ENCODE measurements at regions not wholly inside any gene's neighbourhood (a gene's known extent, or its start where the extent isn't known, plus 50 kb on each side); places are given as distances from the start of the nearest gene placed in this dataset.

DNA sequence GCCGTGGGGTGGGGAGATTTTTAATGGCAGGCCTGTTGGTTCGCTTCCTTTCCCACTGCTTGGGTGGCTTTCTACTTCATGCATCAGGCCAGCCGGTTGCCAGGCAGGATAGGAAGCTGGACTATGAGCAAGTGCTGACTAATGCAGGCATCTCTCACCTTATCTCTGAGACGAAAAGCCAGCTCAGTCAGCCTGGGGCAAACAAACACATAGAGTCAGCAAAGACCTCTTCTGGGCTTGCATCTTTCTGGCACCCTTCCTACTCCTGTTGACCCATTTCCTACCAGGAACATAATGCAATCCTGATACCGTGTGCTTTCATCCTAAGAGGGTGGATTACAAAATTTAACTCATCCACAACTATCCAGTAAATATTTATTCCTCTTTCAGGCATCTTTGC is 416.6 kb upstream of the MEX3C start:
- DNase-seq = no peak

DNA sequence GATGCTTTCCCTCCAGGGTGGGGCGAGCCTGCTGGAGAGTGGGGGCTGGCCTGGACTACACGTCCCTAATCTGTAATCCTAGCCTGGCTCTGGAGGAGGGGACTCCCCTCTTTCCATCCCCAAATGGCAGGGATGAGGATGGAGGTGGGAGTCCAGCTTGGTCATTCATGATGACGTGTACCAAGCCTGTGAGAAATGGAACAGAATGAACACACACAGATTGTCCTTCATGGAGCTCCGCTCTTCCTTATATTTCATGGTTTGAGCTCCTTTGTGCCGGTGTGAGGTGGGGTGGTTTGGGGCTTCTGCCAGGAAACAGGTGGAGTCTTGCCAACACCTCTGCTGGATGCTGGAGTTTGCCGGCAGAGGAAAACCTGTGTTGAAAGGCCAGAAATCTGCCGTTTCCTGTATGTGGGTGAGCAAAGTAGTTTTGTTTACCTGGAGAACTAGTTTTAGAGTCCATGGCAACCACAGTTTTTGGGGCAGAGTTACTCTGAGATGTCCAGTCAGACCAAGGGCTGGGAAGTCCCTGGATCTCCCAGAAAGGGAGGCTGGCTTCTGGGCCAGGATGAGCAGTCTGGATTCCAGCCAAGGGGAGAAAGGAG is 417.6 kb upstream of the MEX3C start:
- no peak for DNase-seq

DNA sequence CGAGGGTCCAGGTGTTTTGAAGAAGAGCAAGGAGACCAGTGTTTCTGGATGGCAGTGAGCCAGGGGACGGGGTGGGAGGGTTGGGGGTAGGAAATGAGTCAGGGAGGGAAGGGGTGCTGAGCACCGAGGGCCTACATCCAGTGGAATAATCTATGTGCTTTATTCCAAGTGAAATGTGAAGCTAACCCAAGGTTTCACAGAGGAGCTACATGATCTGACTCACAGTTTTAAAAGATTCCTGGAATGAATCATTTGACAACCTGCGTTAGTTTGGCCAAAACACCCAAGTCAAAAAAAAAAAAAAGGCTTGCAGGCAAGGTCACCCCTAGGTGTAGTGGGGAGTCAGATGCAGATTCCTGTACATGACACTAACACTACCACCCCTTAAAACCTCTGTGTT is 419.7 kb upstream of the MEX3C start:
- no peak for DNase-seq

DNA sequence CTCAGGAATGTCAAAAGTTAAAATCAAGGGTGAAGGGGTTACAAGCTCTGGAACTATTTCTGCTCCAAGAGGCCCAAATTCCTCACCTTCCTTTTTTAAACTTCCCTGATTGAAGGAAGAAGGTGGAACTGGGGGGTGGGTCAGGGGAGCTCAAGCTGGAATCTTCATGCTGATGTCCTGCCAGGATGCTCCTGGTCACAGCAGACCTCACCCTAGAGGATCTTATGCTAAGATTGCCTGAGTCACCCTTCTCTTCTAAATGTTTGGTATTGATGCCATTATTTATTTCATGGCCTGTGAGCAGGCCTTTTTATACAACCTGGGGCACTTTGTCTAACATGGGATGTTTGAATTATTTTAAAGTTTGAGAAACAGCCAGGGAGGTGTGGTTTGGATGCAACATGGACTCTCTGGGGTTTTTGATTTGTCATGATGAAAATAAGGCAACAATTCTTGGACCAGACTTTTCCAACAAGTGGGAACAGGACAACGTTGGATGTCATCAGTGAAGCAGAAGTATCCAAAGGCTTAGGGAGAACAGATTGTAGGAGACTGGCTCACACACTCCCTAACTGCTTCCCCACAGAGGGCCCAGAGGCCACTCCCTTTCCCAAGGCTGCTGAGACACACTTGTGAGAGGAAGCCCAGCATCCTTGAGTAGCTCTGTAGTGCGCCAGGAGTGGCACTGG is 420.2 kb upstream of the MEX3C start:
- DNase-seq = no peak

DNA sequence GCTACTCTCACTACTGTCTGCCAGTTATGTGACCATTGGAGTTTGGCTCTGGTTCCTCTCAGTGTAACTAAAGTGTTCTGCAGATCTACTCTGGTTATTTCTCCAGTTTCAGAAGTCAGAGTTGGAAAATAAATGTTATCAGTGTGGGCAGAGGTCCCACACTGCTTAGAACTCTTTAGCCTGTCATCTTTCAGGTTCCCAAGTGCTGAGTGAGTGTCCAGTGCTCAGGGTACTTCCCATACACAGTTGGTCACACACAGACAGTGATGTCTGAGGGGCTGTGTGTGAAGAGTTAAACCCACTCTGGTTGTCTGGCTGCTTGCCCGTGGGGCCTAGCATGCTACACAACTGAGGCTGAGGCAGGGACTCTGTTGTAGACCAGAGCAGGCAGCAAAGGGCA is 421.8 kb upstream of the MEX3C start:
- DNase-seq = no peak

DNA sequence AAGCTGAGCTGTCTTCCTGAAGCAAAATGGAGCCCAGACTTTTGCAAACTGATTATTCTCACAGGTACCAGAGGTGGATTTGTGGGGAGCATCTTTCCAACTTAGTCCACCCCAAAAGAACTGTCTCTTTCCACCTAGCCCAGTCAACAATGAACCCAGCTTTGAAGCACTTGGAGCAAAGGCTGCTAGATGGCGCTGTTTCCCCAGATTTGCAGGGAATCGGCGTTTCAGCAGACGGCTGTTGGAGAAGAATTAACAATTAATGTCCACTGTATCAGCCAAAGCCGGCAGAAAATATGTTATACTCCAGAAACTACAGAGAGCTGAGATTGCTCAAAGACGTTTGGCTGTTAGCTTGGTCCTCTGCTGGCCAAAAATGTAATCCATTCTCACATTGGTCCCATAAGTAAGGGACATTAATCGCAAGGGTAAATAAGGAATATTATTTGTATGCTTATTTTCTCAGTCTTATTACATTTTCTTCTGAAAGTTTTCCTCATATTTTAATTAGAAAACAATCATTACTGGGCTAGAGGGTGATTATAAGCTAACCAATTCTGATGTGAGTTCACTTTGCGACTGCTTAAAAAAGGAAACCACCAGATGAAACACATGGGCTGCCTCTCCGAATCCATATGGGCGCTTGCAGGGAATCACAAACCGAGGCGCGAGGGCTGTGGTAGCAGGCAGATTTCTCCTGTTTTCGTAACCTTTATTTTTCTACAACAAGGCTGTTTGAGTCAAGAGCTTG is 423.8 kb upstream of the MEX3C start:
- DNase-seq = no peak

DNA sequence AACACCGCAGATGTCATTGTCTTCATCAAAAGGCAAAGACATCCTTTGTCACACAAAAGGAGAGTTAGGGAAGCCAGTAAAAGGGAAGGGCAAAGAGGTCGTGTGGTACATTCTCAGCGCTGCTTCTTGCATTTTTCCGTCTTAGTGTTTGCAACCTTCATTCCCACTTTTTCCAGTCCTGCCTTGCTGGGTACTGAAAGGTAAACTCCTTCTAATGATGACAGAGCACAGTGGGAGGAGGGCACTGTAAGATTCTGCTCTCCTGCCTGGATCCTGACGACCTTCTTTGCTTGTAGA is 424.3 kb upstream of the MEX3C start:
- no peak for DNase-seq

DNA sequence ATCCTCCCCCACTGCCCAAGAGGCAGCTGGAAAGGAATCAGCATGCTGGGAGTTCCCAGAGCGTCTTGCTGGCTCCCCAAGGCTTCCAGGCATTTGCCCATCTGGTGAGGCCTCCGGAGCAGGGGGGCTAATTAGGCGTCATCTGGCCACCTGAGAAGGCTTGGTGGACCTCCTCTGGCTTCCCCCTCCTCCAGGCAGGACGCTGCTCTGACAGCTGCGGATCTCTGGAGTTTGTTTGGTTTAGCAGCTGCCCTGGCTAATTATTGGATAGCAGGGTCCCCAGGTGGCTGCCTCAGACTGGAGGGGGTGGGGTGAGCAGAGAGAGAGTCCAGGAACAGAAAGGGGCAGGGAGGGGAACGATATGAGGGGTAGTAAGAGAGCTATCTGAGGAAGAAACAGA is 425.2 kb upstream of the MEX3C start:
- no peak for DNase-seq

DNA sequence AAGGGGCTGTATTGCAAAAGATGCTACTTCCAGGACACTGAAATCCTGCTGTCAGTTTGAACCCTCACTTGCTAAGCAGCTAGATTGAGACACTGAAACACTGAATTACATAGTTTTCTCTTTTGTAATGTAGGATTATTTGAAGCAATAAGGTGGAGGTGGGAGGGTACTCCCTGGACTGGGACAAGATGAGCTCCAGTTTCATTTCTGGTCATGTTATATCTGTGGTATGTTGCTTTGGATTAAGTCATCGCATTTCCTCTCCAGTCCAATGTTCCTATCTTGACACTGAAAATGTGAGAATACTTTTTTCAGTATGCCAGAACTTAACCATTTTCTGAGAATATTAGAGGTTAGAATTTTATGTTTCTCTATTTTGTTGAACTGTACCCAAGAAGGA is 426.2 kb upstream of the MEX3C start:
- DNase-seq = no peak

DNA sequence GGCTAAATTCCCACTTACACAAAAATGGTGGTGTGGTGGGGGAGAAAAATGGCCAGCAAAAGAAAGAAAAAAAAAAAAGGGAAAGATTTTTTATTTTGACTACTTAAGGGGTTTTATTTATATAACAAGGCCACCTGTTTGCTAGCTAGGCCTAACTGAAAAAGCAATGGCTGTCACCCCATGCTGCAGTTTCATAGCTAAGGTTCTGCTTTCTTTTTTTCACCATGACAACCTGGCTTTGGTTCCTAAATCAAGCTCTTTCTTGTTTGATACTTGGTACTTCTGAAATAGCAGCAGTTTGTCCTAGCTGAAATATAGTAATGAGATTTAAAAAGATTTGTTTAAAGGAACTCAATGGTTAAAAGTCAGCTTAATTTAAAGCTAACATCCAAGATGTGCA is 433.2 kb upstream of the MEX3C start:
- no peak for DNase-seq

DNA sequence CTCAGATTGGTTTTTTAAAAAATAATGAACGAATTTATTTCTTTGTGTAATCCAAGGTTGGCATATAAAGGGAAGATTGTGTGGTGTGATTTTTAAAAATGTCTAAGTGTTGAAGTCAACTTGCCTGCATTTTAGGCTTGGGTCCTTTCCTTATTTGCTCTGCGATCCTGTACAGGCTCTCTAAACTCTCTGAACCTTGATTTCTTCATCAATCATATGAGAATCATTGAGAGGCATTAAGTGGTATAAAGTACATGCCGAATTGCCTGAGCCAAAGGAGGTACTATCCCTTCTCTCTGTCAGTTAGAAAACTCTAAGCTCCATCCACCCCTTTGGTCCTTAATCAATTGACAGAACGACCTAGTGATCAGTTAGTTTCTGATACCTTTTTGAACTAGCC is 440.4 kb upstream of the MEX3C start:
- no peak for DNase-seq

DNA sequence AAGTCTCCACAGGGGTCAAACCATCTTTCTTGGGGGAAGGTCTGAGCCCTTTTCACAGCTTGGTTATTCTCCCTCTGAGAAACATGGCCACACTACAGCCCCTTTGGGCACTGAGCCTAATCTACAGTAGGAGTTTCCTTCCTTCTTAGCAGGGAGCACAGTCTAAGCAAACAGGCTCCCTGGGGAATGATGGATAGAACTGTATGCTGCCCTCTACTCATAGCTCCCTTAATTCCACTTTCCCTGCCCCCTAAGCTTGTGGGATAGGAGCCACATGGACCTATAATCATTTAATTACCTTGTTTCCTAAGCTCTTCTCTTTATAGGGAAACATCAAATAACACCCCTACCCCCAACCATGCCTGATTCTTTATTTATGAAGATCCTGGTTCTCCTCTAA is 442.1 kb upstream of the MEX3C start:
- DNase-seq = no peak

DNA sequence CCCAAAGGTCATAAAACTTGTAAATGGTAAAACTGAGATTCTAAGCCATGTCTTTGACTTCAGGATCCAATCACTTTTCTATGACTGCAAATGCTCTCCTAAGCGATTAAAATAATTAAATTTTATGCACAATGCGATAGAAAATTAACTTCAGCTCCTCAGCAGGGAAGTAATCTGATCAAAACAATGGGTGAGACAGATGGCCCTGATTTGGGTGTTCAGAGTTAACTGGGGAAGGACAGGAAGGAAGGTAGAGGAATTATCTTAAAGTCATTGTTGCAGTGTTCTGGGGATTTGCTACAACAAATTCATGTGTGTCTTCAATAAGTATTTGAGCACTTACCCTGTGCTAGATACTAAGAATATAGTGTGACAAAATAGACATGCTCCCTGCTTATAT is 446.0 kb upstream of the MEX3C start:
- DNase-seq = no peak

DNA sequence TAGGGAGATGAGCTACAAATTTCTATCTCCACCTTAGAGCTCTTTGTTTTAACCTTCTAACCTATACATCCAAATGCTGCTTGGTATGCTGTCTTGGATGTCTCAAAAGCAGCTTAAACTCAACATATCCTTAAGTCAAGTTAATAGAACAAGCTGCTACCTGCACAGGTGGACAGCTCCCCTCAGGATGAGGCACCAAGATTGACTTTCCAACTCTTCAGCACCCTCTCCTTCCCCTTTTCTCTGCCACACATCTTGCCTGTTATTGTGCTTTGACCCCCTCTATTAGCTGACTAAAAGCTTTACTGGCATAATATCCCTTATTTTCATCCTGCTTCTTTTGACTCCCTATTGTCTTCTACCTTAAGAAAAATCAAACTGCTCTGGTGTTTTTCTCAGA is 448.1 kb upstream of the MEX3C start:
- DNase-seq = no peak

DNA sequence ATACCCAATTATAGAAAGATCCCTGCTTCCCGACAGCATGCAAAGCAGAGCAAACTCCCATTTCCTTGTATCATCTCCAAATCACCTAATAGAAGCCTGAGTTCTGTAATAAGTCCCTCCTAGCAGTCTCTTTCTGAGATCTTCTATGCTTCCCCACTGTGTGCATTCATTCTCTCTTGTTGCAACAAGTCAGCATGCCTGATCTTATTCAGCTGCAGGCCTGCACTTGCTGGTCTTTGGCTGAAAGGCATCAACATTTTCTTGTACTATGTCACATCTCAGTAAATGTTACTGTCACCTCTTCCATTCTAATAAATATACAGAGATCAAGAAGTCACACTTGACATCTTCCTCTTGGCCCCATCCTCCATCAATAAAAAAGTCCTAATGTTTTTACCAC is 449.9 kb upstream of the MEX3C start:
- DNase-seq = no peak

DNA sequence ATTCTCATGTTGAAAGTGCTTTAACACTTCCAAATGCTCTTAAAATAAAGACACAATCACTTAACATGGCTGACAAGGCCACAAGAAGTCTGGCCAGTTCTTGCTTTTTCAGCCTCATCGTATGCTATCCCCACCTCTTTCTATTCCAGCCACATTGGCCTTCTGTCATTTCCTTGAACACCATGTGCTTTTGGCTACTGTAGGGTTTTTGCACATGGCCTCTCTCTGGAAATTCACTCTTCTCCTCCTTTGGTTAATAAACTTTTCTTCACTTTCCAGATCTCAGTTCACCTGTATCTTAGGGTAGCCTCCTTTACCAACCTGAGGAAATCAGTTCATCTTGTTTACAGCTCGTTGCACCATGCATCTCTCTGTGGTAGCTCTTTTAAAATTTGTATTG is 450.5 kb upstream of the MEX3C start:
- no peak for DNase-seq

DNA sequence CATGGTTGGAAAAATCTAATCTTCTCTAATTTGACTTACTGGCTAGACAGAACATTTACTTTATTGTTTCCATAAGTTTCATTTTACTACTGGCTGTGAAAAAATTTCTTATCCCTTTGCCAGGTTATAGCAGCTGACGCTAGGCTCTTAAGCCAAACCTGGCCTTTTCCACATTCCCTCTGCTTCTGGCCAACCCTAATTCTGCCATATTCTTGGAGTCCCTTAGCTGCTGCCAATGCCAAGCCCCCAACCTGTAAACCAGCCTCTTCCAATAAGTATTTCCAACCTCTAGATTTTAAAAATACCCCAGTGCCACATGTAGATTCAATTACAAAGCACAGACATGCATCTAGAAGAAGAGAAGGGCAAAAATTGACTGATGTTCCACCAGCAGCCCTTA is 452.3 kb upstream of the MEX3C start:
- no peak for DNase-seq

DNA sequence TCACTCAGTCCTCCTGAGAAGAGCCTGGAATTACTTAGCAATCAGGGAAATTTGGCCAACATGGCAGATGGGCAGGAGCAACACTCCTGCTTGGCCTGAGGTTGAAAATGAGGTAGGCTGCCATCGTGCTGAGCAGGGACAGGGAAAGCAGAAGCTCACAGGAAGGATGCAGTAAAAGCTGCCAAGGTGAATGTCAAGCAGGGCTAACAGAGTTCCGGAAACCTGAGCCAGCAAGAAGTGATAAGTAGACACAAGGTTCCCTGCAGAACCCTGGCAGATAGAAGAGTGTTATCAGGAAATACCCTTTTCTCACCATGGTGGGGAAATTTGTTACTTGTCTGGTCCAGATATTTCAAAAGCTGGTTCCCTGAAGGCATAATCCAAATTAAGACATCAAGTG is 454.3 kb upstream of the MEX3C start:
- DNase-seq = no peak

DNA sequence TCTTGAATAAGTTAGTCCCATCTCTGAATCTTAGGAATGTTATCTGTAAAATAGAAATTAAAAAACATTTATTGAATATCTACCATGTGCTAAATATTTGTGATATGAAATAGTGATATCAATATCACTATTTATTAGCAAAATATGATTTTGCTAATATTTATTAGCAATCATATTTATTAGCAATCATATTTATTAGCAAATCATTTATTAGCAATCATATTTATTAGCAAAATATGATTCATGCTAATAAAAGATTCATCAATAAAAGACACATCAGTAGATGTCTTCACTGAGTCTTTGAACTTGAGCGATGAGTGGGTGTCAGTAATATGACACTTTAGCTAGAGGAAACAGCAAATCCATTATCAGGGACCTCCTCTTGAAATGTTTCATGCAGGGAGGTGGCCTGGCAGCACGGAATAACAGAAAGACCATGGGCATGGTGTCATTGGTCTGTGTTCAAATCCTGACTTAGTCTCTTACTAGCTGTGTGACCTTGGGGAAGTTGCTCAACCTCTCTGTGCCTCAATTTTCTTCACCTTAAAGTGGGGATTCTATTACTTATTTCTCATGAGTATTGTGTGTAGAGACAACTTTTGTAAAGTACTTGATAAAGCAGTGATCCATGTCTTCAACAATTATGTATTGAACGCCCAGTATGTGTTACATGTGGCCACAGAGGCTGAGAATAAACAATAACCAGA is 456.2 kb upstream of the MEX3C start:
- DNase-seq = no peak

DNA sequence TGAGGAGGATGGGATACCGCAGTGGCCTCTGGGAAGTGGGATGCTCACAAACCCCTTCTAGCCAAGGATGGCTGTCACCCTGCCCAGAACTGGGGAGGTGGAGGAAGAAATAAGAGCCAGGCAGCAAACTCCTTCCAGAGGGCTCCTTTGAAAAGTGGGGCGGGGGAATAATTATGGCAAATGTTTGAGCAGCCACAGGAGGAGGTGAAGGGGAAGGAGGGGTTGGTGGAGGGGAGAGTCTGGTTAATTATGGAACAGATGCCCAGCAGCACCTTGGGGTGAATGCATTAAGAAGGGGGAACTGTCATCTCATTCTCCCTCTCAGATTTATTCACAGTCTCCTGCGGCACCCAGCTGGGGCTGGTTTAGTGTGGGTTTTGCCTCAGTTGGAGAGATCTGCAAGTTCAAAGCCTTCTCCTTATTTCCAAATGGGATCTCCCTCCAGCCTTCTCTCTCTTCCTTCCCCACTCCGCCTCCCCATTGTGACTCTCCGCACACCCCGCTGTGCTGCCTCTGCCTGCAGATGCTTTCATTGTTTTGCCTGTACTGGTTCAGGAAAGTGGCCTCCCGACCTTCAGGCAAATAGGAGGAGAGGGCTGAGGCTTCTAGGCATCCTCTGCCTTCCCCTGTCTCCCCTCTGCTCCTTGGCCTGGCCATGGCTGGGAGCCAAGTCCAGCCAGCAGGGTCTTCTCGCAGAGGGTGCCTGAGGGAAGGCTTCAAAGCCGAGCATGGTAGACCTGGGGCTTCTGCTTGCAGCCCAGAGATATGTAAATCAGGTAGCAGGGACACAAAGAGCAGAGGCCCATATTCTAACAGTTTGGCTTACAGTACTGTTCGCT is 457.2 kb upstream of the MEX3C start:
- DNase-seq = no peak

DNA sequence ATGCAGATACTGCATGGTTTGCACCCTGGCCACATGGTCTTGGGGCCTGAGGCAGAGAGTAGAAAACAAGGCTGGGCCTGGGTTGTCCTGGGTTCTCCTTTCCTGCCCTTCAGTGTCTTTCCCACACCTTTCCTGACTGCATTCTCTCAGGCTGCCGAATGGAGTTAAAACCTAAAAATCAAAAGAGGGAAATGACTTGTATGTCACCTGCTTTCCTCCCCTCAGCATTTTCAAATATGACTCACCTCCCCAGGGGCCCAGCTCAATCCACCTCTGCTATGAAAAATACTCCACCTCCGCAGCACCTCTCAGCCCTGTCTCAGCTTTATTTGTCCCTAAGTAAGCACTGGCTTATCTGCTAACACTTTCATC is 457.8 kb upstream of the MEX3C start:
- no peak for DNase-seq

DNA sequence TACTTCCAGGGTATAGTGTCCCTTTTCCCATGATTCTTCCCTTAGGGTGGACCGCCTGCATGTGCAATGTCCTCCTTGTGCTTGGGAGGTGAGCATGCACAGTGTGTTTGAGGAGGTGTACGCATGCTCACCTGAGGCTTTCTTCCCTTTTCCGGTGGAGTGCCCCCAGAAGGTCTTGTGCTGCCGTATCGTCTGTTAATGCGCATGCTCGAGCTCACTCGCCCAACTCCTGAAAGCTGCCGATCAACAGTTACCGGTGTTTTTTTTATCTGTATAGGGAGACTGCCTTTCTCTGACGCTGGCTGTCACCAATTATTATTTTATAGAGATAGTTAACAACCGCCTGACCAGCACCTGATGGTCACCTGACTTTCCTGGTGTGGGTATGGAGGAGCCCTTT is 458.8 kb upstream of the MEX3C start:
- DNase-seq = no peak

DNA sequence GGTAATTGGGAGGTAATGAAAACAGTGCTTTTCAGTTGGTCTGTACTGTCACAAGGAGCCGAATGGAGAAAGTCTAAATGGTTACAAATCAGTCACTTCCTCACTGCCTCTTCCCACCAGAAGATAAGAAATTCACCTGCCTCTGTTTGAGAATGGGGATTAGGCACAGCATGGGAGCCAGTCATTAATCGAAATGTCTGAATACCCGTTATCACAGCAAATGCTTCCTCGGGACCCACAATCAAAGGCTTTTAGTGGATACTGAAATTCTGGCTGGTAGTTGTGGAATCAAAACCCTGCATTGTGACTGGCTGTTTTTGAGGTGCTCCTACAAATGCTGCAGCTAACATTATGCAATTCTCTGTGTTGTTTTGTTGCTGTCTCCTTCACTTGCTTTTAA is 461.0 kb upstream of the MEX3C start:
- DNase-seq = no peak
